DND-41 (cell line): ENCODE measurements at regions not wholly inside any gene's neighbourhood (a gene's known extent, or its start where the extent isn't known, plus 50 kb on each side); places are given as distances from the start of the nearest gene placed in this dataset.

ENCODE experiments used
- ATAC-seq: fragments of 200-7000 bp; cut with Tn5 transposase; 3 replicates; pipeline ENCODE4 v1.9.1; 2021; ENCODE audit warnings: low read depth; ENCODE audit not compliant: insufficient read depth
- DNase-seq: peaks from one replicate; pipeline ENCODE4 v3.0.0-alpha.2; 2020
- H2AFZ ChIP-seq: 2 replicates; pipeline ENCODE4 v1.6.0; 2012; ENCODE audit warnings: low read depth, low read length
- H3K27ac ChIP-seq: 2 replicates; pipeline ENCODE4 v1.5.1; 2012; ENCODE audit warnings: low read length, inconsistent platforms
- H3K27me3 ChIP-seq: fragments of 200-600 bp; sonication (generic); 2 replicates; pipeline ENCODE4 v1.6.0; 2012; ENCODE audit warnings: low read length, mild to moderate bottlenecking, inconsistent platforms; ENCODE audit not compliant: insufficient read depth, poor library complexity
- H3K36me3 ChIP-seq: 2 replicates; pipeline ENCODE4 v1.5.1; 2012; ENCODE audit warnings: low read length, inconsistent platforms; ENCODE audit not compliant: insufficient read depth
- H3K4me1 ChIP-seq: 2 replicates; pipeline ENCODE4 v1.5.1; 2012; ENCODE audit warnings: mild to moderate bottlenecking, low read length; ENCODE audit not compliant: insufficient read depth
- H3K4me2 ChIP-seq: 2 replicates; pipeline ENCODE4 v1.6.0; 2012; ENCODE audit warnings: mild to moderate bottlenecking, moderate library complexity, low read length, inconsistent platforms; ENCODE audit not compliant: insufficient read depth
- H3K4me3 ChIP-seq, 2 experiments: fragments of 200-600 bp in 1 of 2; shearing (Covaris generic) in 1 of 2; 2 replicates each; pipeline ENCODE4 v1.5.1; 2012 to 2016; ENCODE audit warnings: inconsistent platforms in 2 of 2, low read length in 2 of 2, mild to moderate bottlenecking in 2 of 2, low read depth in 1 of 2, moderate library complexity in 1 of 2
- H3K79me2 ChIP-seq: 2 replicates; pipeline ENCODE4 v1.6.0; 2012; ENCODE audit warnings: low read length, inconsistent platforms; ENCODE audit not compliant: insufficient read depth
- H3K9ac ChIP-seq: 2 replicates; pipeline ENCODE4 v1.6.0; 2012; ENCODE audit warnings: low read depth, mild to moderate bottlenecking, inconsistent platforms, low read length, moderate library complexity
- H3K9me3 ChIP-seq: 2 replicates; pipeline ENCODE4 v1.5.1; 2012; ENCODE audit warnings: low read length, moderate library complexity, mild to moderate bottlenecking, inconsistent platforms; ENCODE audit not compliant: insufficient read depth, severe bottlenecking
- H4K20me1 ChIP-seq: 2 replicates; pipeline ENCODE4 v1.6.0; 2012; ENCODE audit warnings: low read length; ENCODE audit not compliant: insufficient read depth
- CTCF ChIP-seq: IDR thresholded peaks from 2 replicates; pipeline ENCODE4 v1.5.1; 2012; ENCODE audit warnings: borderline replicate concordance, low read length, moderate library complexity, mild to moderate bottlenecking; ENCODE audit not compliant: poor library complexity, severe bottlenecking; ENCODE audit errors: extremely low read depth
- EZH2 ChIP-seq: IDR thresholded peaks from 3 replicates; pipeline ENCODE4 v1.6.1; 2012; ENCODE audit warnings: borderline replicate concordance, low read depth, mild to moderate bottlenecking, moderate library complexity, low read length, inconsistent platforms; ENCODE audit not compliant: severe bottlenecking

GRCh38 chr15:46946953-46947352, 770.4 kb upstream of the SEMA6D start:
- no peak for ATAC-seq
- Histone ChIP-seq H3K27ac (no peak overlapping the region), H3K9me3 (no peaks in the 10 kb centered on the region), H3K9ac (no peak overlapping the region), H3K36me3 (no peaks in the 10 kb centered on the region), H3K27me3 (no peaks in the 10 kb centered on the region), H3K4me3 (no peak overlapping the region), H4K20me1 (no peaks in the 10 kb centered on the region), H2AFZ (no peak overlapping the region), H3K4me2 (no peak overlapping the region), H3K79me2 (no peaks in the 10 kb centered on the region), H3K4me1 (no peaks in the 10 kb centered on the region)
- DNase-seq: no peak
- TF ChIP-seq CTCF: no peak
- no peak for TF ChIP-seq EZH2

GRCh38 chr15:46955576-46955975, 761.7 kb upstream of the SEMA6D start:
- H3K79me2 ChIP-seq: no peaks in the 10 kb centered on the region
- no peaks in the 10 kb centered on the region for H3K36me3 ChIP-seq
- H4K20me1 ChIP-seq: no peaks in the 10 kb centered on the region
- no peak for ATAC-seq
- H3K4me2 ChIP-seq: no peak overlapping the region
- H3K27me3 ChIP-seq: no peaks in the 10 kb centered on the region
- no peaks in the 10 kb centered on the region for H3K4me1 ChIP-seq
- H3K9ac ChIP-seq: no peak overlapping the region
- no peak overlapping the region for H2AFZ ChIP-seq
- H3K9me3 ChIP-seq: no peaks in the 10 kb centered on the region
- H3K4me3 ChIP-seq: no peak overlapping the region
- H3K27ac ChIP-seq: no peak overlapping the region
- TF ChIP-seq EZH2 (no peak), CTCF (no peak)
- no peak for DNase-seq

- no peak overlapping the region for H3K4me3 ChIP-seq
- H3K36me3 ChIP-seq: no peaks in the 10 kb centered on the region
- H3K9me3 ChIP-seq: no peaks in the 10 kb centered on the region
- no peak for DNase-seq
- no peaks in the 10 kb centered on the region for H3K79me2 ChIP-seq
- no peaks in the 10 kb centered on the region for H4K20me1 ChIP-seq
- no peak overlapping the region for H3K9ac ChIP-seq
- H3K4me1 ChIP-seq: no peaks in the 10 kb centered on the region
- no peaks in the 10 kb centered on the region for H3K27me3 ChIP-seq
- ATAC-seq: no peak
- H3K27ac ChIP-seq: no peak overlapping the region
- H2AFZ ChIP-seq: no peak overlapping the region
- TF ChIP-seq CTCF (no peak), EZH2 (no peak)
- no peak overlapping the region for H3K4me2 ChIP-seq
These were observed 760.8 kb upstream of the SEMA6D start for GRCh38 chr15:46956456-46956855.

- Histone ChIP-seq H4K20me1 (no peaks in the 10 kb centered on the region), H3K4me1 (no peaks in the 10 kb centered on the region), H3K36me3 (no peaks in the 10 kb centered on the region), H3K9ac (no peak overlapping the region), H3K79me2 (no peaks in the 10 kb centered on the region), H3K4me3 (no peak overlapping the region), H2AFZ (no peak overlapping the region), H3K27ac (no peak overlapping the region), H3K4me2 (no peak overlapping the region), H3K27me3 (no peaks in the 10 kb centered on the region), H3K9me3 (no peaks in the 10 kb centered on the region)
- TF ChIP-seq EZH2 (no peak), CTCF (no peak)
- ATAC-seq (no peak), DNase-seq (no peak)
These were observed 760.4 kb upstream of the SEMA6D start for GRCh38 chr15:46956881-46957280.
